ENCODE measurements at regions not wholly inside any gene's neighbourhood (a gene's known extent, or its start where the extent isn't known, plus 50 kb on each side); places are given as distances from the start of the nearest gene placed in this dataset.

- TF ChIP-seq CREB5 (CRISPR knock-in tag; IDR thresholded peaks at IDR 0.05; ENCODE audit: low read depth) (no peak), TCF4 (CRISPR knock-in tag; IDR thresholded peaks at IDR 0.05; ENCODE audit: borderline replicate concordance) (no peak), TSHZ2 (CRISPR knock-in tag; IDR thresholded peaks at IDR 0.05) (no peak), ZFP3 (CRISPR knock-in tag; IDR thresholded peaks at IDR 0.05) (no peak), ZFP30 (CRISPR knock-in tag; IDR thresholded peaks at IDR 0.05) (no peak), POU6F1 (CRISPR knock-in tag; IDR thresholded peaks at IDR 0.05; ENCODE audit: borderline replicate concordance, low read depth) (no peak), ZNF565 (CRISPR knock-in tag; conservative IDR thresholded peaks at IDR 0.05; ENCODE audit: low read depth) (no peak), OSR1 (CRISPR knock-in tag; IDR thresholded peaks at IDR 0.05) (no peak), CSRNP3 (CRISPR knock-in tag; IDR thresholded peaks at IDR 0.05) (no peak), PATZ1 (CRISPR knock-in tag; IDR thresholded peaks at IDR 0.05; ENCODE audit: borderline replicate concordance) (no peak)
Measured at GRCh38 chr3:21357241-21357640, 393.8 kb downstream of the ZNF385D start.

Measured in SK-N-SH treated with all-trans-retinoic acid at 6 μM for 48 hours (cell line).